Stimulated activated CD8-positive, alpha-beta memory T cell treated with anti-CD3 and anti-CD28 coated beads, Interleukin-4, amount 100 ng/mL, for 4 hours (primary cell): ENCODE measurements at regions not wholly inside any gene's neighbourhood (a gene's known extent, or its start where the extent isn't known, plus 50 kb on each side); places are given as distances from the start of the nearest gene placed in this dataset.
"Not testable (repeated sequence)": the region's sequence is repeated elsewhere in the genome, so short reads cannot be mapped to it uniquely, and the experiment has no call there.

Source experiments
- DNase-seq, 2 donors: peaks; one replicate each; pipeline ENCODE4 v3.0.0-alpha.2; 2020; ENCODE audit warnings: low read depth in 2 of 2, low spot score in 1 of 2

GRCh38 chr13:109285586-109285985 lies 500.8 kb downstream of the IRS2 start:
- no peak for DNase-seq

GRCh38 chr13:109281903-109282635 lies 504.3 kb downstream of the IRS2 start:
- DNase-seq: no peak

GRCh38 chr13:109281017-109281902 lies 505.1 kb downstream of the IRS2 start:
- no peak for DNase-seq

GRCh38 chr13:109276261-109276660 lies 510.1 kb downstream of the IRS2 start:
- DNase-seq: no peak

GRCh38 chr13:109275852-109276251 lies 510.5 kb downstream of the IRS2 start:
- no peak for DNase-seq

GRCh38 chr13:109275139-109275745 lies 511.1 kb downstream of the IRS2 start:
- DNase-seq: no peak

- no peak for DNase-seq
These were observed 512.1 kb downstream of the IRS2 start for GRCh38 chr13:109274188-109274821.

GRCh38 chr13:109273326-109273751 lies 513.0 kb downstream of the IRS2 start:
- DNase-seq: no peak

GRCh38 chr13:109272595-109273325 lies 513.6 kb downstream of the IRS2 start:
- no peak for DNase-seq

- DNase-seq: no peak
These were observed 514.5 kb downstream of the IRS2 start for GRCh38 chr13:109271555-109272541.

GRCh38 chr13:109271061-109271460 lies 515.3 kb downstream of the IRS2 start:
- DNase-seq: no peak

GRCh38 chr13:109269381-109269780 lies 517.0 kb downstream of the IRS2 start:
- DNase-seq: not testable (repeated sequence)

- DNase-seq: not testable (repeated sequence)
These were observed 517.9 kb downstream of the IRS2 start for GRCh38 chr13:109268492-109268891.

GRCh38 chr13:109267400-109267799 lies 519.0 kb downstream of the IRS2 start:
- not testable (repeated sequence) for DNase-seq

- DNase-seq: not testable (repeated sequence)
These were observed 521.0 kb downstream of the IRS2 start for GRCh38 chr13:109265438-109265742.

GRCh38 chr13:109264603-109265437 lies 521.6 kb downstream of the IRS2 start:
- not testable (repeated sequence) for DNase-seq

- DNase-seq: not testable (repeated sequence)
These were observed 528.6 kb downstream of the IRS2 start for GRCh38 chr13:109257761-109258157.
